Gastrocnemius medialis (tissue), 4 donors: ENCODE measurements at regions not wholly inside any gene's neighbourhood (a gene's known extent, or its start where the extent isn't known, plus 50 kb on each side); places are given as distances from the start of the nearest gene placed in this dataset.

Experiments used
- ATAC-seq, 2 donors: fragments of 150-250 bp; one replicate each; pipeline ENCODE4 v1.9.1; 2016
- DNase-seq, 2 donors: peaks; one replicate each; pipeline ENCODE4 v3.0.0-alpha.2; 2019
- H3K27ac ChIP-seq, 4 donors: fragments of 200-600 bp; sonication (generic); 1 replicate in 1 of 4; 2 replicates in 3 of 4; pipeline ENCODE4 v1.5.1; 2016 to 2018; ENCODE audit warnings: mild to moderate bottlenecking in 2 of 4, moderate library complexity in 1 of 4
- H3K27me3 ChIP-seq, 3 donors: fragments of 200-600 bp; sonication (generic) in 2 of 3; 1 replicate in 1 of 3; 2 replicates in 2 of 3; pipeline versions ENCODE4 v1.5.1 to v1.6.0; 2016 to 2019; ENCODE audit warnings: mild to moderate bottlenecking in 1 of 3, moderate library complexity in 1 of 3
- H3K36me3 ChIP-seq, 2 donors: fragments of 200-600 bp; sonication (generic) in 1 of 2; one replicate each; pipeline ENCODE4 v1.5.1; 2017 to 2018
- H3K4me1 ChIP-seq, 2 donors: fragments of 200-600 bp; sonication (generic) in 1 of 2; one replicate each; pipeline ENCODE4 v1.5.1; 2016 to 2017; ENCODE audit warnings: mild to moderate bottlenecking in 2 of 2
- H3K4me3 ChIP-seq, 4 donors: fragments of 200-600 bp; sonication (generic) in 3 of 4; 1 replicate in 1 of 4; 2 replicates in 3 of 4; pipeline ENCODE4 v1.5.1; 2016 to 2019; ENCODE audit warnings: mild to moderate bottlenecking in 2 of 4
- H3K9me3 ChIP-seq, 3 donors: fragments of 200-600 bp; sonication (generic) in 2 of 3; 1 replicate in 1 of 3; 2 replicates in 2 of 3; pipeline ENCODE4 v1.5.1; 2016 to 2019
- POLR2A ChIP-seq, 2 donors: fragments of 450-650 bp; IDR thresholded peaks; one replicate each; pipeline ENCODE4 v1.6.1; 2017; ENCODE audit warnings: antibody characterized with exemption in 2 of 2, mild to moderate bottlenecking in 2 of 2, moderate library complexity in 2 of 2
- in situ Hi-C, 4 donors: fragments of 200-750 bp; cut with MboI; loops; one replicate each; pipeline versions ENCODE4 v1.15.0 to v1.8.0; 2017; ENCODE audit warnings: low sequenced_read_pairs in 4 of 4
- intact Hi-C: fragments of 100-400 bp; cut with DNase I; formaldehyde crosslinking; loops from one replicate; pipeline ENCODE4 v1.15.1; 2023; ENCODE audit warnings: low total_unique reads
- TF ChIP-seq, protein P1 (sequence below), 5 experiments: fragments of 450-650 bp in 3 of 5; fragments of 200-600 bp in 2 of 5; sonication (generic) in 2 of 5; IDR thresholded peaks in 4 of 5; conservative IDR thresholded peaks in 1 of 5; 1 replicate in 4 of 5; 2 replicates in 1 of 5; pipeline ENCODE4 v1.5.1; 2016 to 2019; ENCODE audit warnings: antibody characterized with exemption in 5 of 5, mild to moderate bottlenecking in 3 of 5, moderate library complexity in 3 of 5

DNA sequence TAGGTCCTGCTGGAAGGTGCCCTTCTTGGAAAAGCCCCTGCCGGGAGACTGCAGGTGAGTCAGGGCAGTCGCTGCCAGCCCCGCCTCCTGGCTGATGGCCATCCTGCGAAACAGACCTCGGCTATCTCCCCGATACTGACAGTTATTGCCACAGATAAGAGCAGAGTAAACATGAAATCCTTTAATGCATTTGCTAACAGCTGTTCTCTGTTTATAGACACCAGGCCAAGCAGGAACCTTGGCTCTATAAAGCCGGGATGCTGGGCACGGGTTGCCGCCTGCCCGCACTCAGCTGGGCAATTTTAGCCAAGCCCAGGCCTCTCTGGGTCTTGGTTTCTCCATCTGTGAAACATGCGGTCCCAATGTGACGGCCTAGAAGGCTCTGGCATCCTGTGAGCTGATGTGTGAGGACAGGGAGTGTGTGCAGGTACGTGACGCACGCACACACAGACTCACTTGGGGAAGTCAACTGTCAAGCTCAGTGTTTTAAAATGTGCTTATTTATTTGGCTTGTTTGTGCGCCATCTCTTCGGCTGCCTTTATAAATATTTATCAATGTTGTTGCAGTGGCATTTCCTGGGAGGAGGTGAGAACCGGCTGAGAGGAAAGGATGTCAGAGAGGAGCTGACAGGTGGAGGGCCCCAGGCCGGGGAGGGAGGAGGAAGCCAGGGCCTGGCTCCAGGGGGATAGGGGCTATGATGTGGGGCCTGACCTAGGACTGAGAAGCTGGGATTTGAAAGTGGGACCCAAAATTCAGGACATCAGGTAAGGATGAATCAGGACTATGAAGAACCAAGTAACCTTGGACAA, 50.8 kb upstream of the PRR23E start:
- H3K4me1 ChIP-seq, result peaks cover 7 to 14% of the 10 kb centered on the region in 2 donors
- H3K27ac ChIP-seq, result peak overlapping the region in 1 of 4 donors; percentile 43
- H3K4me3 ChIP-seq, result no peak overlapping the region
- no peaks in the 10 kb centered on the region for H3K36me3 ChIP-seq
- ATAC-seq, result no peak
- H3K9me3 ChIP-seq, result no peaks in the 10 kb centered on the region
- H3K27me3 ChIP-seq, result no peaks in the 10 kb centered on the region
- intact Hi-C loops, result no loop called here
- DNase-seq, result no peak
- in situ Hi-C loops, result no loop called here
- TF ChIP-seq, protein P1, sequence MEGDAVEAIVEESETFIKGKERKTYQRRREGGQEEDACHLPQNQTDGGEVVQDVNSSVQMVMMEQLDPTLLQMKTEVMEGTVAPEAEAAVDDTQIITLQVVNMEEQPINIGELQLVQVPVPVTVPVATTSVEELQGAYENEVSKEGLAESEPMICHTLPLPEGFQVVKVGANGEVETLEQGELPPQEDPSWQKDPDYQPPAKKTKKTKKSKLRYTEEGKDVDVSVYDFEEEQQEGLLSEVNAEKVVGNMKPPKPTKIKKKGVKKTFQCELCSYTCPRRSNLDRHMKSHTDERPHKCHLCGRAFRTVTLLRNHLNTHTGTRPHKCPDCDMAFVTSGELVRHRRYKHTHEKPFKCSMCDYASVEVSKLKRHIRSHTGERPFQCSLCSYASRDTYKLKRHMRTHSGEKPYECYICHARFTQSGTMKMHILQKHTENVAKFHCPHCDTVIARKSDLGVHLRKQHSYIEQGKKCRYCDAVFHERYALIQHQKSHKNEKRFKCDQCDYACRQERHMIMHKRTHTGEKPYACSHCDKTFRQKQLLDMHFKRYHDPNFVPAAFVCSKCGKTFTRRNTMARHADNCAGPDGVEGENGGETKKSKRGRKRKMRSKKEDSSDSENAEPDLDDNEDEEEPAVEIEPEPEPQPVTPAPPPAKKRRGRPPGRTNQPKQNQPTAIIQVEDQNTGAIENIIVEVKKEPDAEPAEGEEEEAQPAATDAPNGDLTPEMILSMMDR (IDR thresholded peaks at IDR 0.05 in 4 of 5, conservative IDR thresholded peaks at IDR 0.05 in 1 of 5), result no peak
- no peak for TF ChIP-seq POLR2A (IDR thresholded peaks at IDR 0.05)
